H1 (cell line): ENCODE measurements at regions not wholly inside any gene's neighbourhood (a gene's known extent, or its start where the extent isn't known, plus 50 kb on each side); places are given as distances from the start of the nearest gene placed in this dataset.

Experiments used
- CTCF ChIA-PET: fragments of 300-600 bp; sonication (Branson Sonifier 250); formaldehyde crosslinking; loops from one replicate; lab custom pipeline; 2021; ENCODE audit not compliant: partially characterized antibody; lab: Charles Lee
- POLR2A ChIA-PET: fragments of 300-600 bp; sonication (Branson Sonifier 250); formaldehyde crosslinking; loops from one replicate; lab custom pipeline; 2021; ENCODE audit warnings: inconsistent platforms; ENCODE audit not compliant: partially characterized antibody; lab: Charles Lee
- DNase-seq, 2 experiments: peaks; one replicate each; pipeline versions ENCODE4 v3.0.0 to v3.0.0-alpha.2; 2010 to 2022; ENCODE audit warnings: low spot score in 2 of 2, low read depth in 1 of 2, mixed read lengths in 1 of 2
- FAIRE-seq: peaks from 2 replicates; lab custom pipeline; 2011; peaks lifted over from hg19 to GRCh38; lab: Jason Lieb, UNC
- H2AFZ ChIP-seq: 2 replicates; pipeline ENCODE4 v1.8.1; 2012; ENCODE audit warnings: low read length, inconsistent platforms
- H2AK5ac ChIP-seq: 2 replicates; pipeline ENCODE4 v1.6.1; 2013; ENCODE audit warnings: low read depth, low read length
- H2BK120ac ChIP-seq: replicated peaks from 2 replicates; pipeline ENCODE3; 2013; ENCODE audit warnings: low read depth, low read length, inconsistent platforms
- H2BK12ac ChIP-seq: 2 replicates; pipeline ENCODE4 v1.6.1; 2013; ENCODE audit warnings: low read depth, low read length
- H2BK15ac ChIP-seq: 2 replicates; pipeline ENCODE4 v1.6.1; 2013; ENCODE audit warnings: low read length
- H2BK20ac ChIP-seq: 2 replicates; pipeline ENCODE4 v1.6.1; 2013; ENCODE audit warnings: low read length
- H2BK5ac ChIP-seq: 2 replicates; pipeline ENCODE4 v1.6.1; 2013; ENCODE audit warnings: low read depth, low read length
- H3K14ac ChIP-seq: 2 replicates; pipeline ENCODE4 v1.6.1; 2013; ENCODE audit warnings: inconsistent platforms; ENCODE audit not compliant: insufficient read length
- H3K18ac ChIP-seq: 2 replicates; pipeline ENCODE4 v1.6.1; 2013; ENCODE audit warnings: low read length; ENCODE audit errors: extremely low read depth
- H3K23ac ChIP-seq: 2 replicates; pipeline ENCODE4 v1.6.1; 2013; ENCODE audit warnings: inconsistent platforms; ENCODE audit not compliant: insufficient read length
- H3K23me2 ChIP-seq: 2 replicates; pipeline ENCODE4 v1.6.1; 2013; ENCODE audit warnings: low read depth, low read length
- H3K27ac ChIP-seq: 2 replicates; pipeline ENCODE4 v1.6.1; 2011; ENCODE audit warnings: low read depth, low read length, inconsistent platforms
- H3K27me3 ChIP-seq, 4 experiments: replicated peaks in 1 of 4; 1 replicate in 1 of 4; 2 replicates in 3 of 4; pipeline versions ENCODE4 v1.6.1 to v1.8.1; 2011 to 2013; ENCODE audit warnings: low read length in 3 of 4, mild to moderate bottlenecking in 3 of 4, inconsistent platforms in 2 of 4, mixed read lengths in 2 of 4, moderate library complexity in 1 of 4; ENCODE audit not compliant: control insufficient read depth in 3 of 4, insufficient read depth in 3 of 4; ENCODE audit errors: extremely low read depth in 1 of 4
- H3K36me3 ChIP-seq, 4 experiments: 2 replicates each; pipeline versions ENCODE4 v1.6.1 to v1.8.1; 2011 to 2013; ENCODE audit warnings: mild to moderate bottlenecking in 4 of 4, low read length in 3 of 4, moderate library complexity in 2 of 4, control low read depth in 1 of 4, inconsistent platforms in 1 of 4; ENCODE audit not compliant: insufficient read depth in 4 of 4, control insufficient read depth in 2 of 4
- H3K4ac ChIP-seq: replicated peaks from 2 replicates; pipeline ENCODE3; 2013; ENCODE audit warnings: low read length, low read depth, mixed read lengths, inconsistent platforms; ENCODE audit not compliant: insufficient read length
- H3K4me1 ChIP-seq, 4 experiments: replicated peaks in 1 of 4; 1 replicate in 1 of 4; 2 replicates in 3 of 4; pipeline versions ENCODE4 v1.6.1 to v1.8.1; 2011 to 2013; ENCODE audit warnings: low read length in 3 of 4, inconsistent platforms in 2 of 4, mixed read lengths in 1 of 4; ENCODE audit not compliant: insufficient read depth in 4 of 4, control insufficient read depth in 3 of 4
- H3K4me2 ChIP-seq, 2 experiments: 2 replicates each; pipeline versions ENCODE4 v1.6.1 to v1.8.1; 2011 to 2013; ENCODE audit warnings: low read depth in 2 of 2, low read length in 2 of 2, control low read depth in 1 of 2, inconsistent platforms in 1 of 2, mild to moderate bottlenecking in 1 of 2; ENCODE audit not compliant: insufficient read depth in 1 of 2
- H3K4me3 ChIP-seq, 4 experiments: fragments of 200-600, 300-600 bp in 1 of 4; sonication (generic), shearing (Covaris generic), sonication (Bioruptor Twin) in 1 of 4; 2 replicates each; pipeline versions ENCODE4 v1.5.1 to v1.8.1; 2011 to 2016; ENCODE audit warnings: low read length in 4 of 4, low read depth in 3 of 4, control low read depth in 2 of 4, inconsistent platforms in 2 of 4, mild to moderate bottlenecking in 2 of 4, mixed read lengths in 1 of 4, moderate library complexity in 1 of 4; ENCODE audit not compliant: insufficient read depth in 2 of 4; ENCODE audit errors: extremely low read depth in 1 of 4
- H3K56ac ChIP-seq: replicated peaks from 2 replicates; pipeline ENCODE3; 2013; ENCODE audit warnings: low read depth, mild to moderate bottlenecking, mixed read lengths, low read length, inconsistent platforms; ENCODE audit not compliant: insufficient read length
- H3K79me1 ChIP-seq: 2 replicates; pipeline ENCODE4 v1.6.1; 2013; ENCODE audit warnings: low read depth, low read length, control low read depth
- H3K79me2 ChIP-seq, 2 experiments: 2 replicates each; pipeline versions ENCODE4 v1.6.1 to v1.8.1; 2012 to 2013; ENCODE audit warnings: low read length in 2 of 2, mild to moderate bottlenecking in 2 of 2, inconsistent platforms in 1 of 2; ENCODE audit not compliant: insufficient read depth in 2 of 2, control insufficient read depth in 1 of 2
- H3K9ac ChIP-seq, 4 experiments: replicated peaks in 1 of 4; 1 replicate in 1 of 4; 2 replicates in 3 of 4; pipeline versions ENCODE4 v1.6.1 to v1.8.1; 2011 to 2013; ENCODE audit warnings: low read depth in 3 of 4, low read length in 3 of 4, control low read depth in 2 of 4, mild to moderate bottlenecking in 2 of 4, moderate library complexity in 2 of 4, inconsistent platforms in 1 of 4; ENCODE audit errors: extremely low read depth in 1 of 4
- H3K9me3 ChIP-seq, 2 experiments: 2 replicates each; pipeline versions ENCODE4 v1.6.1 to v1.8.1; 2012 to 2013; ENCODE audit warnings: mild to moderate bottlenecking in 2 of 2, moderate library complexity in 2 of 2, control low read depth in 1 of 2, inconsistent platforms in 1 of 2, low read depth in 1 of 2, low read length in 1 of 2, mixed read lengths in 1 of 2; ENCODE audit not compliant: insufficient read depth in 2 of 2
- H4K20me1 ChIP-seq, 2 experiments: replicated peaks in 1 of 2; 2 replicates each; pipeline versions ENCODE3 to v1.8.1; 2011 to 2013; ENCODE audit warnings: inconsistent platforms in 2 of 2, low read length in 2 of 2, mild to moderate bottlenecking in 1 of 2; ENCODE audit not compliant: insufficient read depth in 2 of 2, control insufficient read depth in 1 of 2
- H4K5ac ChIP-seq: 2 replicates; pipeline ENCODE4 v1.6.1; 2013; ENCODE audit warnings: low read length, low read depth, mixed read lengths, inconsistent platforms; ENCODE audit not compliant: insufficient read length
- H4K8ac ChIP-seq: 2 replicates; pipeline ENCODE4 v1.8.0; 2013; ENCODE audit warnings: mild to moderate bottlenecking, moderate library complexity, low read length, inconsistent platforms; ENCODE audit not compliant: insufficient read depth; ENCODE audit errors: extremely low read depth
- H4K91ac ChIP-seq: replicated peaks from 2 replicates; pipeline ENCODE3; 2013; ENCODE audit warnings: low read length, mixed read lengths, inconsistent platforms; ENCODE audit not compliant: insufficient read length
- ASH2L ChIP-seq: fragments of 200-600, 300-600 bp; sonication (generic); IDR thresholded peaks from one replicate; pipeline ENCODE4 v1.7.1; 2017; ENCODE audit warnings: low read length
- BACH1 ChIP-seq: IDR thresholded peaks from 2 replicates; pipeline ENCODE4 v1.6.1; 2012; ENCODE audit warnings: low read length, improper control_type of control experiment
- BCL11A ChIP-seq, 2 experiments: IDR thresholded peaks; one replicate each; pipeline ENCODE4 v1.6.1; 2011; ENCODE audit warnings: low read depth in 2 of 2, low read length in 2 of 2, mild to moderate bottlenecking in 2 of 2
- EP300 ChIP-seq, 2 experiments: IDR thresholded peaks; 1 replicate in 1 of 2; 2 replicates in 1 of 2; pipeline ENCODE4 v1.6.1; 2011 to 2012; ENCODE audit warnings: low read depth in 2 of 2, low read length in 2 of 2, mild to moderate bottlenecking in 2 of 2, borderline replicate concordance in 1 of 2, inconsistent platforms in 1 of 2, moderate library complexity in 1 of 2
- HDAC6 ChIP-seq: IDR thresholded peaks from one replicate; pipeline ENCODE4 v1.7.1; 2012; ENCODE audit warnings: low read depth, mild to moderate bottlenecking, inconsistent platforms, low read length, moderate library complexity
- POLR2A ChIP-seq, 2 experiments: IDR thresholded peaks; 1 replicate in 1 of 2; 2 replicates in 1 of 2; pipeline ENCODE4 v1.6.1; 2011; ENCODE audit warnings: low read depth in 2 of 2, low read length in 2 of 2, mild to moderate bottlenecking in 2 of 2; ENCODE audit errors: control extremely low read depth in 1 of 2
- SIN3A ChIP-seq, 2 experiments: IDR thresholded peaks in 1 of 2; conservative IDR thresholded peaks in 1 of 2; 2 replicates each; pipeline ENCODE4 v1.6.1; 2011 to 2012; ENCODE audit warnings: low read length in 2 of 2, improper control_type of control experiment in 1 of 2, low read depth in 1 of 2, mild to moderate bottlenecking in 1 of 2
- YY1 ChIP-seq: IDR thresholded peaks from 2 replicates; pipeline ENCODE4 v1.6.1; 2011; ENCODE audit warnings: low read depth, mild to moderate bottlenecking, low read length
- WGBS, 2 experiments: shearing (Covaris generic) in 1 of 2; methylation state at CpG; one replicate each; pipeline versions ENCODE4 v1.1.6 to v1.1.7; 2013 to 2015; ENCODE audit warnings: low lambda C conversion rate in 2 of 2, mixed read lengths in 2 of 2, inconsistent platforms in 1 of 2, low coverage in 1 of 2, missing lambda C conversion rate in 1 of 2; ENCODE audit not compliant: insufficient replicate concordance in 2 of 2, insufficient coverage in 1 of 2, insufficient read length in 1 of 2; ENCODE audit errors: extremely low coverage in 1 of 2, missing lambda C conversion rate in 1 of 2; 5-methylcytosine and 5-hydroxymethylcytosine counted together

- Histone ChIP-seq H3K27me3 (no peaks in the 10 kb centered on the region), H3K4ac (no peak overlapping the region), H4K20me1 (no peaks in the 10 kb centered on the region), H2BK120ac (no peak overlapping the region), H3K79me2 (no peaks in the 10 kb centered on the region), H3K9me3 (no peaks in the 10 kb centered on the region), H4K8ac (no peak overlapping the region), H3K4me3 (no peak overlapping the region), H4K91ac (no peak overlapping the region), H3K23me2 (no peaks in the 10 kb centered on the region)
- no peak for DNase-seq
- no peak for FAIRE-seq
- POLR2A ChIA-PET, result no interaction called here
- TF ChIP-seq ASH2L (no peak), BCL11A (IDR thresholded peaks at IDR 0.05; ENCODE audit: low read depth in 2 of 2, low read length in 2 of 2) (no peak), SIN3A (conservative IDR thresholded peaks at IDR 0.05 in 1 of 2, IDR thresholded peaks at IDR 0.05 in 1 of 2; ENCODE audit: low read depth in 1 of 2, low read length in 2 of 2) (no peak), POLR2A (IDR thresholded peaks at IDR 0.05; ENCODE audit: control extremely low read depth in 1 of 2, low read depth in 2 of 2, low read length in 2 of 2) (no peak), HDAC6 (no peak), YY1 (no peak), BACH1 (no peak), EP300 (IDR thresholded peaks at IDR 0.05; ENCODE audit: borderline replicate concordance in 1 of 2, low read depth in 2 of 2, low read length in 2 of 2) (no peak)
- TF ChIP-seq, all 59 proteins: peak for 0
- Histone ChIP-seq H3K14ac (no peak overlapping the region), H3K4me1 (no peaks in the 10 kb centered on the region), H3K4me2 (no peak overlapping the region), H3K79me1 (no peaks in the 10 kb centered on the region), H2BK20ac (no peak overlapping the region), H3K23ac (no peak overlapping the region), H4K5ac (no peak overlapping the region), H2BK12ac (no peak overlapping the region), H3K18ac (no peak overlapping the region), H3K9ac (no peak overlapping the region), H2BK15ac (no peak overlapping the region), H3K27ac (no peak overlapping the region), H3K36me3 (no peaks in the 10 kb centered on the region), H3K56ac (no peak overlapping the region), H2BK5ac (no peak overlapping the region), H2AK5ac (no peak overlapping the region), H2AFZ (no peak overlapping the region)
- 90% methylated on average over 1 of the region's 1 CpG; no CpG with 5 or more reads in 1 of the 2 experiments for WGBS, 2 experiments
- CTCF ChIA-PET, result interaction anchor here (0.6 to 3.1 kb wide), 9 partner anchors 11 to 1511 kb away, joined by 3 to 8 read pairs (median 3); no protein-coding TSS in a partner anchor
These were observed 803.7 kb upstream of the ACVR2A start for GRCh38 chr2:147041121-147041494.
